Fibroblast of skin of scalp (primary cell): ENCODE measurements at regions not wholly inside any gene's neighbourhood (a gene's known extent, or its start where the extent isn't known, plus 50 kb on each side); places are given as distances from the start of the nearest gene placed in this dataset.

Experiments used
- DNase-seq: peaks from one replicate; pipeline ENCODE4 v3.0.0-alpha.2; 2013

- no peak for DNase-seq
These were observed 620.7 kb downstream of the AACS start for GRCh38 chr12:125685915-125686314.

- no peak for DNase-seq
These were observed 622.2 kb downstream of the AACS start for GRCh38 chr12:125687403-125687802.

GRCh38 chr12:125687820-125688219 is 622.6 kb downstream of the AACS start:
- no peak for DNase-seq

- DNase-seq, result no peak
These were observed 623.0 kb downstream of the AACS start for GRCh38 chr12:125688223-125688622.

- no peak for DNase-seq
These were observed 623.6 kb downstream of the AACS start for GRCh38 chr12:125688881-125689280.

GRCh38 chr12:125689576-125690410 is 624.6 kb downstream of the AACS start:
- DNase-seq, result no peak

- no peak for DNase-seq
These were observed 625.6 kb downstream of the AACS start for GRCh38 chr12:125690841-125691240.

- DNase-seq, result no peak
These were observed 630.8 kb downstream of the AACS start for GRCh38 chr12:125696054-125696453.

- no peak for DNase-seq
These were observed 639.6 kb downstream of the AACS start for GRCh38 chr12:125704803-125705202.

- no peak for DNase-seq
These were observed 655.7 kb downstream of the AACS start for GRCh38 chr12:125720961-125721360.

GRCh38 chr12:125734137-125734536 is 668.9 kb downstream of the AACS start:
- no peak for DNase-seq

GRCh38 chr12:125738211-125738610 is 673.0 kb downstream of the AACS start:
- DNase-seq, result no peak

- no peak for DNase-seq
These were observed 677.2 kb downstream of the AACS start for GRCh38 chr12:125742413-125742812.

GRCh38 chr12:125744201-125744600 is 679.0 kb downstream of the AACS start:
- no peak for DNase-seq

- DNase-seq, result no peak
These were observed 690.3 kb downstream of the AACS start for GRCh38 chr12:125755512-125755911.

- DNase-seq, result no peak
These were observed 700.9 kb downstream of the AACS start for GRCh38 chr12:125766091-125766490.

- DNase-seq, result no peak
These were observed 707.2 kb downstream of the AACS start for GRCh38 chr12:125772403-125772802.

- DNase-seq, result no peak
These were observed 707.9 kb downstream of the AACS start for GRCh38 chr12:125773033-125773640.

- no peak for DNase-seq
These were observed 710.3 kb downstream of the AACS start for GRCh38 chr12:125775507-125775906.

- no peak for DNase-seq
These were observed 711.0 kb downstream of the AACS start for GRCh38 chr12:125776212-125776611.

GRCh38 chr12:125786143-125786542 is 720.9 kb downstream of the AACS start:
- DNase-seq, result no peak

- no peak for DNase-seq
These were observed 729.2 kb downstream of the AACS start for GRCh38 chr12:125794401-125794800.

- DNase-seq, result peak; percentile 1
These were observed 732.4 kb downstream of the AACS start for GRCh38 chr12:125797421-125798175.

GRCh38 chr12:125804660-125805059 is 739.4 kb downstream of the AACS start:
- DNase-seq, result no peak
